Lower leg skin (tissue), 4 donors: ENCODE measurements at regions not wholly inside any gene's neighbourhood (a gene's known extent, or its start where the extent isn't known, plus 50 kb on each side); places are given as distances from the start of the nearest gene placed in this dataset.

Experiments
- DNase-seq, 2 donors: peaks; one replicate each; pipeline ENCODE4 v3.0.0-alpha.2; 2019; ENCODE audit warnings: low spot score in 2 of 2
- H3K4me3 ChIP-seq: fragments of 200-600 bp; sonication (generic); 2 replicates; pipeline ENCODE4 v1.5.1; 2017; ENCODE audit warnings: mild to moderate bottlenecking, low read depth; ENCODE audit not compliant: poor library complexity, severe bottlenecking
- CTCF ChIP-seq, 3 donors: fragments of 450-650 bp; IDR thresholded peaks; one replicate each; pipeline ENCODE4 v1.5.1; 2016; ENCODE audit warnings: antibody characterized with exemption in 3 of 3, mild to moderate bottlenecking in 3 of 3, moderate library complexity in 2 of 3
- POLR2A ChIP-seq, 2 donors: fragments of 450-650 bp; IDR thresholded peaks; one replicate each; pipeline ENCODE4 v1.6.1; 2016 to 2017; ENCODE audit warnings: antibody characterized with exemption in 2 of 2, mild to moderate bottlenecking in 1 of 2, moderate library complexity in 1 of 2
- WGBS, 2 donors: methylation state at CpG; one replicate each; pipeline ENCODE4 v1.1.5; 2018; 5-methylcytosine and 5-hydroxymethylcytosine counted together
- intact Hi-C: fragments of 100-400 bp; cut with DNase I; formaldehyde crosslinking; loops from one replicate; pipeline ENCODE4 v1.15.0; 2023; ENCODE audit warnings: low total_unique reads

GRCh38 chr2:37581433-37581832 is 90.0 kb downstream of the CDC42EP3 start:
- DNase-seq = no peak
- intact Hi-C loops = no loop called here
- H3K4me3 ChIP-seq = no peak overlapping the region
- 97% methylated on average over 5 of the region's 5 CpGs for WGBS, 2 donors
- TF ChIP-seq CTCF (IDR thresholded peaks at IDR 0.05) = no peak
- no peak for TF ChIP-seq POLR2A (IDR thresholded peaks at IDR 0.05)

- no peak for TF ChIP-seq POLR2A (IDR thresholded peaks at IDR 0.05)
- no peak for TF ChIP-seq CTCF (IDR thresholded peaks at IDR 0.05)
- H3K4me3 ChIP-seq = no peak overlapping the region
Observed at GRCh38 chr2:37582481-37583220, 88.8 kb downstream of the CDC42EP3 start.

GRCh38 chr2:37583402-37583801 is 88.0 kb downstream of the CDC42EP3 start:
- no peak overlapping the region for H3K4me3 ChIP-seq
- TF ChIP-seq CTCF (IDR thresholded peaks at IDR 0.05) (no peak), POLR2A (IDR thresholded peaks at IDR 0.05) (no peak)
- 51 to 53% methylated on average over 3 of the region's 3 CpGs for WGBS, 2 donors
- intact Hi-C loops = no loop called here
- DNase-seq = no peak

More at GRCh38 chr2:37582481-37583220, 88.8 kb downstream of the CDC42EP3 start:
- WGBS, 2 donors = 51% methylated on average over 16 of the region's 16 CpGs
- intact Hi-C loops = no loop called here
- no peak for DNase-seq

- intact Hi-C loops = no loop called here
- H3K4me3 ChIP-seq = no peak overlapping the region
- TF ChIP-seq CTCF (IDR thresholded peaks at IDR 0.05) (no peak), POLR2A (IDR thresholded peaks at IDR 0.05) (no peak)
- no peak for DNase-seq
- WGBS, 2 donors = 56 to 60% methylated on average over 2 of the region's 2 CpGs
Observed at GRCh38 chr2:37583867-37584266, 87.6 kb downstream of the CDC42EP3 start.

- H3K4me3 ChIP-seq = no peak overlapping the region
- 58 to 62% methylated on average over 5 of the region's 5 CpGs for WGBS, 2 donors
- no peak for DNase-seq
- TF ChIP-seq CTCF (IDR thresholded peaks at IDR 0.05) = no peak
- TF ChIP-seq POLR2A (IDR thresholded peaks at IDR 0.05) = no peak
- intact Hi-C loops = no loop called here
Observed at GRCh38 chr2:37585295-37585908, 86.0 kb downstream of the CDC42EP3 start.
